Vagina (tissue), 2 donors: ENCODE measurements at regions not wholly inside any gene's neighbourhood (a gene's known extent, or its start where the extent isn't known, plus 50 kb on each side); places are given as distances from the start of the nearest gene placed in this dataset.

ENCODE experiments used
- POLR2A ChIP-seq, 2 donors: fragments of 450-650 bp; IDR thresholded peaks; one replicate each; pipeline ENCODE4 v1.6.1; 2017; ENCODE audit warnings: antibody characterized with exemption in 2 of 2, mild to moderate bottlenecking in 2 of 2, moderate library complexity in 2 of 2
- POLR2AphosphoS5 ChIP-seq, 2 donors: sonication (generic); formaldehyde crosslinking; IDR thresholded peaks; one replicate each; pipeline ENCODE4 v1.9.0; 2017; ENCODE audit warnings: antibody characterized with exemption in 2 of 2, mild to moderate bottlenecking in 2 of 2, low read depth in 1 of 2; ENCODE audit not compliant: insufficient read depth in 1 of 2
- TF ChIP-seq, protein P1 (sequence below), 3 experiments: fragments of 450-650 bp in 2 of 3; fragments of 200-600 bp in 1 of 3; sonication (generic) in 1 of 3; IDR thresholded peaks; one replicate each; pipeline ENCODE4 v1.5.1; 2017 to 2019; ENCODE audit warnings: antibody characterized with exemption in 3 of 3, mild to moderate bottlenecking in 2 of 3, moderate library complexity in 2 of 3

GRCh38 chr20:60872224-60872623, 379.8 kb upstream of the CDH4 start:
- TF ChIP-seq, protein P1, sequence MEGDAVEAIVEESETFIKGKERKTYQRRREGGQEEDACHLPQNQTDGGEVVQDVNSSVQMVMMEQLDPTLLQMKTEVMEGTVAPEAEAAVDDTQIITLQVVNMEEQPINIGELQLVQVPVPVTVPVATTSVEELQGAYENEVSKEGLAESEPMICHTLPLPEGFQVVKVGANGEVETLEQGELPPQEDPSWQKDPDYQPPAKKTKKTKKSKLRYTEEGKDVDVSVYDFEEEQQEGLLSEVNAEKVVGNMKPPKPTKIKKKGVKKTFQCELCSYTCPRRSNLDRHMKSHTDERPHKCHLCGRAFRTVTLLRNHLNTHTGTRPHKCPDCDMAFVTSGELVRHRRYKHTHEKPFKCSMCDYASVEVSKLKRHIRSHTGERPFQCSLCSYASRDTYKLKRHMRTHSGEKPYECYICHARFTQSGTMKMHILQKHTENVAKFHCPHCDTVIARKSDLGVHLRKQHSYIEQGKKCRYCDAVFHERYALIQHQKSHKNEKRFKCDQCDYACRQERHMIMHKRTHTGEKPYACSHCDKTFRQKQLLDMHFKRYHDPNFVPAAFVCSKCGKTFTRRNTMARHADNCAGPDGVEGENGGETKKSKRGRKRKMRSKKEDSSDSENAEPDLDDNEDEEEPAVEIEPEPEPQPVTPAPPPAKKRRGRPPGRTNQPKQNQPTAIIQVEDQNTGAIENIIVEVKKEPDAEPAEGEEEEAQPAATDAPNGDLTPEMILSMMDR (IDR thresholded peaks at IDR 0.05): no peak
- TF ChIP-seq POLR2A (IDR thresholded peaks at IDR 0.05) (no peak), POLR2AphosphoS5 (IDR thresholded peaks at IDR 0.05; ENCODE audit: insufficient read depth in 1 of 2, low read depth in 1 of 2) (no peak)
